HG03066 (cell line): ENCODE measurements at regions not wholly inside any gene's neighbourhood (a gene's known extent, or its start where the extent isn't known, plus 50 kb on each side); places are given as distances from the start of the nearest gene placed in this dataset.

Experiments used
- ATAC-seq: cut with Tn5 transposase; IDR thresholded peaks from one replicate; pipeline ENCODE4 v1.9.1; 2021; ENCODE audit warnings: low read depth; ENCODE audit not compliant: unreplicated experiment

- no peak for ATAC-seq
These were observed 284.3 kb downstream of the EPM2A start for GRCh38 chr6:145451029-145451428.

GRCh38 chr6:145453376-145453775, 281.9 kb downstream of the EPM2A start:
- no peak for ATAC-seq

GRCh38 chr6:145454006-145454405, 281.3 kb downstream of the EPM2A start:
- no peak for ATAC-seq

GRCh38 chr6:145457556-145457955, 277.8 kb downstream of the EPM2A start:
- no peak for ATAC-seq

GRCh38 chr6:145468534-145468933, 266.8 kb downstream of the EPM2A start:
- no peak for ATAC-seq

- ATAC-seq, result no peak
These were observed 266.3 kb downstream of the EPM2A start for GRCh38 chr6:145469021-145469420.

GRCh38 chr6:145475794-145476396, 259.4 kb downstream of the EPM2A start:
- no peak for ATAC-seq

- ATAC-seq, result no peak
These were observed 255.3 kb downstream of the EPM2A start for GRCh38 chr6:145480024-145480423.

GRCh38 chr6:145483191-145483996, 251.9 kb downstream of the EPM2A start:
- ATAC-seq, result no peak

GRCh38 chr6:145485288-145485687, 250.0 kb downstream of the EPM2A start:
- no peak for ATAC-seq

GRCh38 chr6:145486306-145486705, 249.0 kb downstream of the EPM2A start:
- no peak for ATAC-seq

- ATAC-seq, result no peak
These were observed 245.7 kb downstream of the EPM2A start for GRCh38 chr6:145489583-145489982.

GRCh38 chr6:145490068-145490467, 245.3 kb downstream of the EPM2A start:
- no peak for ATAC-seq

GRCh38 chr6:145491126-145491525, 244.2 kb downstream of the EPM2A start:
- ATAC-seq, result no peak

- no peak for ATAC-seq
These were observed 238.3 kb downstream of the EPM2A start for GRCh38 chr6:145497006-145497405.

- no peak for ATAC-seq
These were observed 236.9 kb downstream of the EPM2A start for GRCh38 chr6:145498425-145498824.

GRCh38 chr6:145502416-145502815, 232.9 kb downstream of the EPM2A start:
- ATAC-seq, result no peak

- ATAC-seq, result no peak
These were observed 229.2 kb downstream of the EPM2A start for GRCh38 chr6:145506136-145506535.

GRCh38 chr6:145506565-145506964, 228.8 kb downstream of the EPM2A start:
- no peak for ATAC-seq

- no peak for ATAC-seq
These were observed 228.1 kb downstream of the EPM2A start for GRCh38 chr6:145507239-145507638.

GRCh38 chr6:145508107-145508506, 227.2 kb downstream of the EPM2A start:
- ATAC-seq, result no peak

- ATAC-seq, result no peak
These were observed 217.8 kb downstream of the EPM2A start for GRCh38 chr6:145517492-145517891.
